GM19328 (cell line): ENCODE measurements at regions not wholly inside any gene's neighbourhood (a gene's known extent, or its start where the extent isn't known, plus 50 kb on each side); places are given as distances from the start of the nearest gene placed in this dataset.
"Not testable (repeated sequence)": the region's sequence is repeated elsewhere in the genome, so short reads cannot be mapped to it uniquely, and the experiment has no call there.

Experiments used
- ATAC-seq: cut with Tn5 transposase; IDR thresholded peaks from one replicate; pipeline ENCODE4 v1.9.1; 2021; ENCODE audit warnings: mild to moderate bottlenecking, moderate library complexity; ENCODE audit not compliant: unreplicated experiment

DNA sequence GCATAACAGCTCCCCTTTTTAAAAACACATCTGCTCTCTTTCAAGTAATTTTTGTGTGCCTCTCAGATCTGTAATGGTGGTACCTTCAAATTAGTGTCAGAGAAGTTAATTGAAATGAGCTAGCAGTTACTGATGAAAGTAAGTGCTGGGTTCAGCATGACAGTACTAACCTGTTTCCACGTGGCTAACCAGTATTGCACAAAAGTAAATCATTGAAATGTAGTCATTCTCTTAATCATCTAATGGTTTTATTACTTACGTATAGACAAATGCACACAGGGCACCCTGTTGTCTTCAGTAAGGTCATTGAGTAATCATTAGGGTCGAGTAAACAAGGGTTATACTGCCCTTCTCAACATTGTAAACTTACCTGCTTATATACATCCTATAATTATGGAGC is 157.8 kb upstream of the PRR16 start:
- no peak for ATAC-seq

- ATAC-seq = no peak
These were observed 149.9 kb upstream of the PRR16 start for GRCh38 chr5:120314191-120314590.

DNA sequence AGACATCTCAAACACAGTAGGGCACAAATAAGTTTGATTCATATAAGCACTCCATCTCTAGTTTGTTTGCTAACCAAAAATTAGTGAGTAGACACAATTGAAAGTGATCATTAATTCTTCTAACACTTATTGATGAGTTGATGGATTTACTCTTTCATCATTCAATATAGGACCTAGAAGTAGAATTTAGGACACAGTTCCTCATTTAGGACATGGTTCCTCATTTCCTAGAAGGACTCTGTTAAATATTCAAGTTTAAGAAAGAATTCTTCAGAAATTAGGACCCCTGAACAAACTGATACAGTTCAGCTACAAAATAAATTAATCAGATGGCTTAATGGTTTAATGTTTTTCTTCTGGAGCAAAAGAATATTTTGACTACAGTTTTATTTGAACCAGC is 143.5 kb upstream of the PRR16 start:
- no peak for ATAC-seq

GRCh38 chr5:120326651-120327050 is 137.4 kb upstream of the PRR16 start:
- no peak for ATAC-seq

DNA sequence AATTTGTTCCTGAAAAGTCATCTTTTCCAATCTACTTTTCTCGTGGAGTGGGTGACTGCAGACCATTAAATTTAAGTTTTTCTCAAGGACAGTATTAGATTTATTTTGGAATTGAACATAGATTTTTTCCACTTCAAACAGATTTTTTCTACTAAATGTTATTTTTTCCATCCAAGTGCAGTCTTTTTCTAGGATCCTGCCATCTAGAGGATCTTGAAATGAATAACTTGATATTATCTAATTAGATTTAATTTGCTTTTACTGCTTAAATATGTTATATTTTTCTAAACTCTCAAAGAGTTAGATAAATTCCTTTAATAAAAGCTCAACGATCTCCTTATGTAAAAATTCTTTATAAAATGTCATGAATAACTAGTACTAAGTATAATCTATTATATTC is 136.9 kb upstream of the PRR16 start:
- no peak for ATAC-seq

- no peak for ATAC-seq
These were observed 135.0 kb upstream of the PRR16 start for GRCh38 chr5:120329095-120329494.

DNA sequence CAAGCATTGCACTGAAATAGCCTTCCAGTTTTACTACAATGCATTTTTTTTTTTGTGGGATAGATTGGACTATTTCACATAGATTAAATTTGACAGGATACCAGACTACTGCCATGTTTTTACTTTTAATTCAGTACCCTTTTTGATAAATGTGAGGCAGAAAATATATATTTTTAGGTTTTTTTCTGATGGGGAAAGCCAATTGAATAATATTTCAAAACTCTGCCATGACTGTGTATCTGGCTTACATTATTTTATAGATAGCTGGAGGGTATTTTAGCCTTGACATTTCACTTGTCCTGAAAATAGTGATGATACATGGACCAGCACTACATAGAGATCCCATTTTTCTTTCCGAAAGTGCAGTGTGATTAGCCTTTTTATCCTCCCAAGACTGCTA is 133.5 kb upstream of the PRR16 start:
- ATAC-seq = no peak

DNA sequence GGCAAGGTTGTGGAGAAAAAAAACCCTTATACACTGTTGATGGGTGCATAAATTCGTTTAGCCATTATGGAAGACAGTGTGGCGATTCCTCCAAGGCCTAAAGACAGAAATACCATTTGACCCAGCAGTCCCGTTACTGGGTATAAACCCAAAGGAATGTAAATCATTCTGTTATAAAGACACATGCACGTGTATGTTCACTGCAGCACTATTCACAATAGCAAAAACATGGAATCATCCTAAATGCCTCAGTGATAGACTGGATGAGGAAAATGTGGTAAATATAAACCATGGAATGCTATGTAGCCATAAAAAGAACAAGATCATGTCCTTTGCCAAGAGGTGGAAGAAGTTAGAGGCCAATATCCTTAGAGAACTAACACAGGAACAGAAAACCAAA is 119.9 kb upstream of the PRR16 start:
- no peak for ATAC-seq

GRCh38 chr5:120345947-120346346 is 118.2 kb upstream of the PRR16 start:
- ATAC-seq = no peak

DNA sequence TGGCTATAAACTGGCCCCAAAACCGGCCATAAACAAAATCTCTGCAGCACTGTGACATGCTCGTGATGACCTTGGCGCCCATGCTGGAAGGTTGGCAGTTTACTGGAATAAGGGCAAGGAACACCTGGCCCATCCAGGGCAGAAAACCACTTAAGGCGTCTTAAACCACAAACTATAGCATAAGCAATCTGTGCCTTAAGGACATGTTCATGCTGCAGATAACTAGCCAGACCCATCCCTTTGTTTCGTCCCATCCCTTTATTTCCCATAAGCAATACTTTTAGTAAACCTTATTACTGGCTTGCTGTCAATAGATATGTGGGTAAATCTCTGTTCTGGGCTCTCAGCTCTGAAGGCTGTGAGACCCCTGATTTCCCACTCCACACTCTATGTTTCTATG is 113.0 kb upstream of the PRR16 start:
- ATAC-seq = not testable (repeated sequence)

DNA sequence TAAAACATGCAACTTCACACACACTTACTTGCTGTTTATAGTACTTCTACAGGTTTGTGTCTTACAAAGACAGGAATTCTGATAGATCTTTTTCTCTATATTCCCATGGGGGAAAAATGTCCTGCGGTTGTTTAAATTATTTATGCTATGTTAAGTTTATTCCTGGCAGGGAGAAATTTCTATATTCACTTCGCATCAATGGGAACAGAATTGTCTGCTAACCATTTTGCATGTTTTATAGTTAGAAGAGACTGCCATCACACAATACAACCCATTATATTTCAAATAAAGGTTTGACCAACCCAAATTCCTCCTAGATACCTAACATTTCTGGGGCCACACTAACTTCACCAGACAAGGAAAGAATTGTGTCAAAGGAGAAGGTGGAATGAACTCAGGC is 110.0 kb upstream of the PRR16 start:
- ATAC-seq = no peak

DNA sequence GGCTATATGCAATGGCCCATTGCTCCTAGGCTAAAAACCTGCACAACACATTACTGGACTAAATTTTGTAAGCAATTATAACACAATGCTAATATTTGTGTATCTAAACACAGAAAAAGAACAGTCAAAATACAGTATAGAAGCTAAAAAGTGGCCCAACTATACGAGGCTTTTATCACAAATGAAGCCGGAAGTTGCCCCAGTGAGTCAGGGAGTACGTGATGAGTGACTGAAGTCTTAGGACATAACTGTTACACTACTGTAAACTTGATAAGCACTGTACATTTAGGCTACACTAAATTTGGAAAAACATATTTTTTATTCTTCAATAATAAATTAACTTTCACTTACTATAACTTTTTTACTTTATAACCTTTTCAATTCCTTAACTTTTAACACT is 105.2 kb upstream of the PRR16 start:
- no peak for ATAC-seq

DNA sequence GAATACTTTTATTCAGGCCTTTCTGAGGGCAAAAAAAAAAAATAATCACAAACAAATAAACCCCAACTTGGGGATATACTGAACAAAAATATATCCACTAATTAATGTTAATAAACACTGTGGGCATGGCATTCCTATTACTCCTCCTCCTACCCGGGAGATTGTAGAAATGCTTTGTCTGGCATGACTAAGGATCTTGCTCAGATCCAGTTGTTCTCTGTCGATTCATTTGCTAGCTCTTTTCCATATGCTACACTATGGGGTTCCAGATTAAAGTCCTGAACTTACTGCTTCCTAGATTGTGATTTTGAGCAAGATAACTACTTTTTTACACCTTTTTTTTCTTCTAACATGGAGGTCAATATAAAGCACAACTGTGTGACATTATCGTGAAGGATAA is 102.2 kb upstream of the PRR16 start:
- no peak for ATAC-seq

DNA sequence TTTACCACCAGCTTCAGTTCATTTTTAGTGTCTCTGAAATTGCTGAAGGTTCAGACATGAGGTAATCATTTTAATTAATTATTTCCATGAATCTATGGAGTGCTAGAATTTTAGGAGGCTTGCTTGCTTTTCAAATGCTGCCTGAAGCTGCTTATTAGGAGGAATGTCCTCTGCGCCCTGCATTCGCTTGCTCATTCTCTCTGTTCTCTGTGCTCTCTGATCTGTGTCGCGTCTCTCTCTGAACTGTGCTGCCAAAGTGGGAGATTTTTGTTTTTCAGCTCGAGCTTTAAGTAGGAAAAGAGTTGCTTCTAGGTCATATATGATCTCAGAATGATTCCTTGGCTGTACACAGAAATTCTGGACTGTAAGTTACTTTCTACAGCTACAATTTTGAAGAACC is 101.7 kb upstream of the PRR16 start:
- no peak for ATAC-seq

GRCh38 chr5:120365656-120366446 is 98.2 kb upstream of the PRR16 start:
- no peak for ATAC-seq

DNA sequence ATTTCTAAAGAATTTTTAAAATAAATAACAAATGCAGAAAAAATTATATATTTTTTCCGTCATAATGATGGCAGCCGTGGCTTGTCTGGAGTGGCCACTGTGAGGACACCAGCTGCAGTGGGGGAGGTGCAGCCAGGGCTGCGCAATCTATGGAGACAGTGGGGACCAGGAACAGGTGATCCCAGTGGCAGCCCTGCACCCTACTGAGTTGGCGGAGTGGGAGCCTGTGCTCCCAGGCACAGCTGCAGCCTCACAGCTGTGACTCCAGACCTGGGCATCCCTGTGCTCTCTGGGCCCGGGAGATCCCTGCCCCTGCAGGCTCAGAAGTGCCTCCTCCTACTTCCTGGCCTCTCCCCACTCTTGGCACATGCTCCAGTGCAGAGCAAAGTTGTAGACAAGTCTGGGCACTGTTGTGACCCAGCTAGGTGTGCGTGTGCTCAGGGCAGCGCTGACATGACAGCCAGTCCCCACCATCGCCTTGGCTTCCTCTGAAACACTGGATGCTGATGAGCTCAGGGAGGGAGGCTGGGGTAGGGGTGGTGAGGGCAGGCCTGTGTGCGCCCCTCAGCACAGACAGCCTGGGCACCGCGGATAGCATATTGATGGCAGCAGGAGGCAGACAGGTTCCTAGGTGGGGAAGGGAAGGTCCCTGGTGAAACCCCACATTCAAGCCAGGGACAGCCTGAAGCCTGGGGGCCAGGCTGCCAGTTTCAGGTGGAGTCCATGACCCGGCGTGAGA is 96.0 kb upstream of the PRR16 start:
- ATAC-seq = no peak

- ATAC-seq = no peak
These were observed 95.0 kb upstream of the PRR16 start for GRCh38 chr5:120368923-120369715.

- no peak for ATAC-seq
These were observed 91.2 kb upstream of the PRR16 start for GRCh38 chr5:120372899-120373298.

- ATAC-seq = no peak
These were observed 88.9 kb upstream of the PRR16 start for GRCh38 chr5:120375248-120375647.

DNA sequence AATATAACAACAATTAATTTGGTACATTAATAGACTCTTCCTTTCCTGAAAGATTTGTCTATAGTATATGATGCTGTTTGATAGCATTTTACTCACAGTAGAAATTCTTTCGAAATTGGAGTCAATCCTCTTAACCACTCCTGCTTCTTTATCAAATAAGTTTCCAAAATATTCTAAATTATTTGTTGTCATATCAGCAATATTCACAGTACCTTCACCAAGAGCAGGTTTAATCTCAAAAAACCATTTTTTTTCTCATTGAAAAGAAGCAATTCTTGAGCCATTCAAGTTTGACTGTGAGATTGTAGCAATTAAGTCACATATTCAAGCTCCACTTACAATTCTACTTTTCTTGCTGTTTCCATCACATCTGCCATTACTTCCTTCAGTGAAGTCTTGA is 83.5 kb upstream of the PRR16 start:
- no peak for ATAC-seq

DNA sequence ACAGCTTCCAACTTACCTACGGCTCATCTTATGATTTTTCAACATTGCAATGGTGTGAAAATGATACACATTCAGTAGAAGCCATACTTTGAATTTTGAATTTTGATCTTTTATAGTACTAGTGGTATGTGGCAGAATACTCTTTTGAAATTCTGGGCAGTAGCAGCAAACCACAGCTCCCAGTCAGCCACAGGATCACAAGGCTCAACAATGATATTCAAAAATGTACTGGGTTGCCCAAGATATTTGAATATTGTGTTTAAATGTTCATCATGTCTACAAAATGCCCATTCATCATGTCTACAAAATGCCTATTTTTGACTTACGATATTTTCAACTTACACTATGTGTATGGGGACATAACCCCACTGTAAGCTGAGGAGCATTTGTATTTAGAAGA is 81.3 kb upstream of the PRR16 start:
- no peak for ATAC-seq

DNA sequence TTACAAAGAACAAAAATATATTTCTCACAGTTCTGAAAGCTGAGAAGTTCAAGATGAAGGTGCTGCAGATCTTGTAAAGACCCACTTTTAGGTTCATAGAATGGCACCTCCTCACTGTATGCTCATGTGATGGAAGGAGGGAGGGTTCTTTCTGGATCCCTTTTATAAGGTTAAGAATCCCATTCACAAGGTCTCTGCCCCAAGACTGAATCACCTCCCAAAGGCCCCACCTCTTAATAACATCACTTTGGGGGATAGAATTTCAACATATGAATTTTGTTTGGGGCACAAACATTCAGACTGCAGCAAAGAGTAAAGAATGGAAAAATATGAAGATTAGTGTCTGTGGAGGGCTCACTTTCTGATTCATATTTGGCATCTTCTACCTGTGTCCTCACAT is 77.1 kb upstream of the PRR16 start:
- no peak for ATAC-seq
